ENCODE measurements at regions not wholly inside any gene's neighbourhood (a gene's known extent, or its start where the extent isn't known, plus 50 kb on each side); places are given as distances from the start of the nearest gene placed in this dataset.

- TF ChIP-seq, protein P1, sequence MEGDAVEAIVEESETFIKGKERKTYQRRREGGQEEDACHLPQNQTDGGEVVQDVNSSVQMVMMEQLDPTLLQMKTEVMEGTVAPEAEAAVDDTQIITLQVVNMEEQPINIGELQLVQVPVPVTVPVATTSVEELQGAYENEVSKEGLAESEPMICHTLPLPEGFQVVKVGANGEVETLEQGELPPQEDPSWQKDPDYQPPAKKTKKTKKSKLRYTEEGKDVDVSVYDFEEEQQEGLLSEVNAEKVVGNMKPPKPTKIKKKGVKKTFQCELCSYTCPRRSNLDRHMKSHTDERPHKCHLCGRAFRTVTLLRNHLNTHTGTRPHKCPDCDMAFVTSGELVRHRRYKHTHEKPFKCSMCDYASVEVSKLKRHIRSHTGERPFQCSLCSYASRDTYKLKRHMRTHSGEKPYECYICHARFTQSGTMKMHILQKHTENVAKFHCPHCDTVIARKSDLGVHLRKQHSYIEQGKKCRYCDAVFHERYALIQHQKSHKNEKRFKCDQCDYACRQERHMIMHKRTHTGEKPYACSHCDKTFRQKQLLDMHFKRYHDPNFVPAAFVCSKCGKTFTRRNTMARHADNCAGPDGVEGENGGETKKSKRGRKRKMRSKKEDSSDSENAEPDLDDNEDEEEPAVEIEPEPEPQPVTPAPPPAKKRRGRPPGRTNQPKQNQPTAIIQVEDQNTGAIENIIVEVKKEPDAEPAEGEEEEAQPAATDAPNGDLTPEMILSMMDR (conservative IDR thresholded peaks at IDR 0.05; ENCODE audit: low read depth, low read length) = no peak
- TF ChIP-seq EZH2 (IDR thresholded peaks at IDR 0.05; ENCODE audit: borderline replicate concordance, low read depth, low read length, poor library complexity, severe bottlenecking) = no peak
These were observed 82.5 kb downstream of the ELAPOR2 start for GRCh38 chr7:86976958-86977357.

All from A673 (cell line).